ELR (cell line): ENCODE measurements at regions not wholly inside any gene's neighbourhood (a gene's known extent, or its start where the extent isn't known, plus 50 kb on each side); places are given as distances from the start of the nearest gene placed in this dataset.
"Not testable (repeated sequence)": the region's sequence is repeated elsewhere in the genome, so short reads cannot be mapped to it uniquely, and the experiment has no call there.

ENCODE experiments used
- DNase-seq: peaks from one replicate; pipeline ENCODE4 v3.0.0-alpha.2; 2015; ENCODE audit warnings: low read depth

DNA sequence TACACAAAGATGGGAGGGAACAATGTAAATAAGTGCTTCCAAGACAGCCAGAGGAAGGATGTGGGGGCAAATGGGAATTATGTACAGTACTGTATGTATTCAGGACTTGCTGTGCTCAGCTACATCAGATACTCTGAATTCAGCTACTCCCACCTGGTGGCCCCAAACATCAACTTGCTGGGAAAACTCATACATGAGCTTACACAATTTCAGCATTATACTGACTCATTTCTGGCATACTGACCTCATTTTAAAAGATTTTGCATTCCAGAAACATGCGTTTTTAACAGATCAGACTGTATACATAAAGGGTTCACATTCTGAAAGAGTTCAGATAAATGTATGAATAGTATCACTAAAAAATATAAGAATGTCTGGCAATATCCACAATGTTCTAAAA, 59.7 kb downstream of the GPX5 start:
- DNase-seq: peak; percentile 83

DNA sequence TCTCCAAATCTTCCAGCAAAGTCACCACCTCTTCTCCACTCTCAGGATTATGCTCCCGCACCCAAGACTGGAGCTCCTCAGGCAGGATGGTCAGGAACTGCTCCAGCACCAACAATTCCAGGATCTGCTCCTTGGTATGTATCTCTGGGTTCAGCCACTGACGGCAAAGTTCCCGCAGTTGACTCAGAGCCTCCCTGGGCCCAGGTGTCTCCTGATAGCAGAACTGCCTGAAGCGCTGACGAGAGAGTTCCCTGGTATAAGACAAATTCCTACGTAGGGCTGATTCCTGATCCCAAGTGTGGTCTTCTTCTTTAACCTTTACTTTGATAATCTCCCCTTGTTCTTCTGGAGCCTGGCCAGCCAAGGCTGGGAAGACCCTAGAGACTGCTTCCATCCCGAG, 60.6 kb downstream of the GPX5 start:
- DNase-seq: no peak

DNA sequence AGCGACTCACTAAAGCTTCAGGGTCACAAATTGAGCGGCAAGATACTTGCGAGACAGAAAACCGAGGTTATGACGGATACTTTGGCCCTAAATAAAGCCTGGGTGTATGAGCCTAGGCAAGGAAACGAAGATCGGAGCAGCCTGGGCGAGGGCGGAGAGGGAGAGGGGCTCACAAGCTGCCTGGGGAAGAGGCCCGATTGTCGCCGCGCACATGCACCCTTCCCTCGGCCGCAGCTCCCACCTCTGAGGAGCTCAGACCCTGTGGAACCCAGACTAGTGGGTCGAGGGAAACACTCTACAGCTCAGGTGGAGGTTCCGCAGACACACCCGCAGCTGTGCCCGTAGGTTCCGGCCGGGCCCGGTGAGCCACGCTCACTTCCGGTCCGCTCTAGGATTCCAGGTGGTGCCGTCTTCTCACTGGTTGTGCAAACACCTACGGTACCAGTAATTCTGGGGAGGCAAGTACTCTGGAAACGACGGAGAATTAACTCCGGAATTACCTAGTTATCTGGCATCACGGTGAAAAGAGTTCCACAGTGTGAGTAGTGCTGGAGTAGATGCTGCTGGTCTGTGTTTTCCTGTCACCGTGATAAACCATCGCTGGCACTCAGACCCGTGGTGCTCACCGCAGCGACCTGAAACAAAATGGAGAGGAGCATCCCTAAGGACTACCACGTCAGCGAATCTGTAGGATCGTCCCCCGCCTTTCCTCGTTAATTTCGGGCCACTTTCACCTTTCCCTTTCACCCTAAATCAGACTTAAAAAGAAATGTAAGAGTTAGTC, 61.5 kb downstream of the GPX5 start:
- DNase-seq: peak; percentile 59

DNA sequence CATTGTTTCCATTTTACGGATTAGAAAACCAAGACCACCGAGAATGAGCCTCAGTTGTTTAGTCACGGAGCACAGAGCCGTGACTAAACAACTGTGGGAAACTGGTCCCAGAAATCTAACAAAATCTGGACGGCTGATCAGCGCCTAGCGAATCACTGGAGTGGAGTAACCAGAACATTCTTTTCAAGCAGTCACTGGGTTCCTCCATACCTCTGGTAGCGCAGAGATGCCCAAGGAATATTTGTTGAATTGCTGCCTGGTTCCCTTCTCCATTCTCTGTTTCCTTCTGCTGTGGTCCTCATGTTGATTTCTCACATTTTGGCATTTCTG, 62.0 kb downstream of the GPX5 start:
- DNase-seq: peak; percentile 48

DNA sequence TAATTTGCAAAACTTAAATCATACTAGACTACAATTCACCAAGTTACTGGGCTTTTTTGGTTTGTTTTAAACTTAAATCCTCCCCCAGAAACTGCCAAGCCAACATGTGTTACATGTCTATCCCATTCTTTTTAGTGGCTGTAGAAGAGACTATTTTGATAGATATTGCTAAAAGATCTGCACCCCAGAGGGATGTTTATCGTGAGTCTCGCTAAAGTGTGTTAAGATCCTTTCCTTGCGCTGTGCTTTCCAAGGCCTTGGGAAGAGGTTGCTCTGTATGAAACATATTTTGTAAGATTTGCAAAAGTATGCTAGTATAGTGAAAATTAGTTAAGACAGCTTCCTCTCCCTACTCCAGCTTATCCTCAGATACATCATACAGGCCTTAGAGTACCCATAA, 63.0 kb downstream of the GPX5 start:
- DNase-seq: no peak

DNA sequence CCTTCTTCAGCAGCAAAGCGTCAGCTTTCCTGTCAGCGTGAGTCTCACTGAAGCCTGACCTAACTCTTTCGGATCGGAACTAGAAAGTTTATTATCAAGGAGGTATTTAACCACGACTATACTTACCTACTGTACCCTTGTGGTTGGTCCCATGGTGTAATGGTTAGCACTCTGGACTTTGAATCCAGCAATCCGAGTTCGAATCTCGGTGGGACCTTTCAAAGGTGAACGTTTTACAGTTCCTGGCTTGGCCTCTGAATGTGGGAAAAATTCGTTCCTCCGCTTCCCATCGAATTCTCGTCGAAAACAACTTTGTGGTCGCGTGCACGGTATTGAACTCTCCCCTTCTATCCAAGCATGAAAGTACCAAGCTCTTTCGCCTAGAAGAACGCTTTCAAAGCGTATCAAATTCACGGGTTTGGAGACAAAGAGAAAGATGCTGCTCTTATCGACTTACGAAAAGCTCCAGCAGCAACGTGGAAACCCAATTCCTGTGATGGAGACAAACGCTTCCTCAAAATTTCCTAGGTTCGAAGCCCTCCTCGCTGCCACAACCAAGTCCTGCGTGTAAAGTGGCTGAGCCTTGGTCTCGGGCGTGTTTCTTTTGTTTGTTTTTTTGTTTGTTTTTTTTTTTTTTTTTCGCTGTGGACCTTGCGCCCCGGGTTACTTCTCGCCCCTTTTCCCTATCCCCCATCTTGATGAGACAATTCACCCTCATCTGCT, 63.7 kb downstream of the GPX5 start:
- DNase-seq: peak; percentile 97

DNA sequence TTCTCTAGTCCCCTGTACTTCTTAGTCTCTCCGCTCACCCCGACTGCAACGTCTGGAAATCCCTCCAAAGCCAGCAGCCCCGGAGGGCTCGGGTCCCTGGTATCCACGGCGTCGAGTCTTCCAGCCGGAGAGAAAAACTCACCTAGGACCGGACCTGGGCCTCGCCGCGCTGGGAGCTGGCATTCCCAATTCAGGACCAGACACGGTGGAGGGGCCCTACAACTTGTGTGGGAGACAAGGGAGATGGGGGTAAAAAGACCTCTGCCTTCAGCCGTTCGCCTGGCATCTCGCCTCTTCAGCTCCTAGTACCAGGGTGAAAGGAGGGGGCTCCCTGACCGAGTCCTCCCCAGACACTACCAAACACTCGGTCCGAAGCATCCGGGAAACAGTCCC, 64.3 kb downstream of the GPX5 start:
- DNase-seq: no peak

DNA sequence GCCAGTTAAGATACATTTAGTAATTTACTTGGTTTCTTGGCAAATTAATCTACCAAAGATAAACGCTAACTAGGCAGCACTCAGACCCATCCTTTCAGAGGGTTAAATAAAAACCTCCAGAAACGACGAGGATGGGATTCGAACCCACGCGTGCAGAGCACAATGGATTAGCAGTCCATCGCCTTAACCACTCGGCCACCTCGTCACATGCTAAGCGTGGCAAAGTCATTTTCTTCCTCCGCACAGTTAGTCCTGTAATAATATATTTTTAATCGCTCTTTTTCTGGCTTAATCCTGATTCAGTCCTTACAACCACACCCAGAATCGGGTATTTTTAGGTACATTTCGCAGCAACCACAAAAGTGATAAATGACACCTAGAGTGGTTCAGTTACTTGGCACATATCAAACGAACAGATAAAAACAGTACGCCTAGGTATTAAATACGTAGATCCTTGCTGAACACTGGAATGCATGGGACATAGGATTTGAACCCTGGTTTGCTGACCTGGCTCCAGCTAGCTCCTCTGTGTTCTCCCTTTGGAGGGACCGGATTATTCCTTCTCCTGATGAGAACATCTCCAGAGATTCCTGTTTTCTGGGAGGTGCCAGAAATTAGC, 71.6 kb downstream of the GPX5 start:
- DNase-seq: peak; percentile 78

DNA sequence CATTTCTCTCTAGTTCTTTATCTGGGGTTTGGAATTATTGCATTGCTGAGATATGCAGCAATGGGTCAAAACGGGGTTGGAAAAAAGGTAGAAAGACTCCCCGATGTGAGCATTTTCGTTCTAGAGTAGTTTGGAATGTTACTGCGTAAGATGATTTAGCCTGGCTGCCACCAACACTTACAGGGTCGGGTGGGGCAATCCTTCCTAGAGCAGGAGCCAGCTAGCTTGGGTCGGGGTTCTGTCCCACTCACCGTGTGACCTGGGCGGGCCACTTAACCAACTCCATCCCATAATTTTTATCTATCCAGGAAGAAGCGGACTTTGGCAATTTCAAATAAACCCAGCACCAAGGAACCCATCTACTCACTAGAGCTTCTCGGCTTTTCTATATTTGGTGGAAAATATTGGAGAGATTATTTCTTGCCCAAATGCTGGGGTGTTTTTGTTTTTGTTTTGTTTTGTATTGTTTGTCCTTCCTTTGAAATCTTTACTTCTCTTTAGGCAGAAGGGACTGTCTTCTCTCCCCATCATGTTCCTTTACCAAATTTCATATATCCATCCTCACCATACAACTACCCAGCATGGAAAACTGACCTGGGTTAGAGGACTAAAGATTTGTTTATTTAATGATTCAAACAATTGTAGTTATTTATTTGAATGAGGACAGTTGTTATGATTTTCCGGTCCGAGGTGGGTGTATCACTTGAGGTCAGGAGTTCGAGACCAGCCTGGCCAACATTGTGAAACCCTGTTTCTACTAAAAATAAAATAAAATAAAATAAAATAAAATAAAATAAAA, 72.4 kb downstream of the GPX5 start:
- DNase-seq: peak; percentile 37

DNA sequence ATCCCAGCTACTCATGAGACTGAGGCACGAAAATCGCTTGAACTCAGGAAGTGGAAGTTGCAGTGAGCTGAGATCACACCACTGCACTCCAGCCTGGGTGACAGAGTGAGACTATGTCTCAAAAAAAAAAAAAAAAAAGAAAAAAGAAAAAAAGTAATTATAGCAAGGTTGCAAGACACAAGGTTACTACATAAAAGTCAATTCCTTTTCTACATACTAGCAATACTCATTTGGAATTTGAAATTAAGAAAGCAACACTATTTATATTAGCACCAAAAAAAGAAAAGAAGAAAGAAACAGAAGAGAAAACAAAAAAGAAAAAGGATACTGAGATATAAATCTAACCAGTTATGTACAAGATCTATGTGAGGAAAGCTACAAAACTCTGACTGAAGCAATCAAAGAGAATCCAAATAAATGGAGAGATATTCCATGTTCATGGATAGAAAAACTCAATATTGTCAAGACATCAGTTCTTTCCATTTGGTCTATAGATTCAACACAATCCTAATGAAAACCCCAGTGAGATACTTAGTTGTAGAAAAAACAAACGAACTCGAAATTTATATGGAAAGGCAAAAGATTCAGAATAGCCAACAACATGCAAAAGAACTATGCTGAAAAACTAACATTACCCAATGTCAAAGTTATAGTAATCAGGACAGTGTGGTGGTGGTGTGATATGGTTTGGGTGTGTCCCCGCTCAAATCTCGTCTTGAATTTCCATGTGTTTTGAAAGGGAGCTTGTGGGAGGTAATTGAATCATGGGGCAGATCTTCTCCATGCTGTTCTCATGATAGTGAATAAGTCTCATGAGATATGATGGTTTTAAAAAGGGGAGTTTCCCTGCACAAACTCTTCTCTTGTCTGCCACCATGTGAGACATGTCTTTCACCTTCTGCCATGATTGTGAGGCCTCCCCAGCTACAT, 73.3 kb downstream of the GPX5 start:
- no peak for DNase-seq

DNA sequence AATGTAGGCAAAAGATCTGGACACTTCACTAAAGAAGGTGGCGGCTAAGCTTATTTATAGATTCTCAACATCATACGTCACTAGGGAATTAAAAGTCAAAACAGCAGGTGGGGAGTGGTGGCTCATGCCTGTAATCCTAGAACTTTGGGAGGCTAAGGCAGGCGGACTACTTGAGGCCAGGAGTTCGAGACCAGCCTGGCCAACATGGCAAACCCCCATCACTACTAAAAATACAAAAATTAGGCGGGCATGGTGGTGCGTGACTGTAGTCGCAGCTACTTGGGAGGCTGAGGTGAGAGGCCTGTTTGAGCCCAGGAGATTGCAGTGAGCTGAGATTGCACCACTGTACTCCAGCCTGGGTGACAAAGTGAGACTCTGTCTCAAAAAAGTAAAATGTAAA, 74.6 kb downstream of the GPX5 start:
- peak; percentile 9 for DNase-seq

DNA sequence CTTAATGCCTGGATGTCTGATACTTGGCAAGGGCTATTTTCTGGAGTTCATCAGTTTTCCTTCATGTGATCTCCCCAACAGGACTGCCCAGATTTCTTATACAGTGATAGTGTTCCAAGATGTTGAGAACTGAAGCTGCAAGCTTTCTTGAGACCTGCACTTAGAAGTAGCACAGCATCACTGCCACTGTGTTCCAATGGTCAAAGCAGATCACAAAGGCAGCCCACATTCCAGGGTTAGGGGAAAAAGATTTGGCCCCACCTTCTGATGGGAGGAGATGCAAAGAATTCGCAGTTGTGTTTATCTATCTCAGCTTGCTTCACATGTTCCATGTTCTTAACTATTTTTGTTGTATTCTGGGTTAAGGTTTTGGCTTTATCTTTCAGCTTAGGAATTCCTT, 78.2 kb downstream of the GPX5 start:
- no peak for DNase-seq

DNA sequence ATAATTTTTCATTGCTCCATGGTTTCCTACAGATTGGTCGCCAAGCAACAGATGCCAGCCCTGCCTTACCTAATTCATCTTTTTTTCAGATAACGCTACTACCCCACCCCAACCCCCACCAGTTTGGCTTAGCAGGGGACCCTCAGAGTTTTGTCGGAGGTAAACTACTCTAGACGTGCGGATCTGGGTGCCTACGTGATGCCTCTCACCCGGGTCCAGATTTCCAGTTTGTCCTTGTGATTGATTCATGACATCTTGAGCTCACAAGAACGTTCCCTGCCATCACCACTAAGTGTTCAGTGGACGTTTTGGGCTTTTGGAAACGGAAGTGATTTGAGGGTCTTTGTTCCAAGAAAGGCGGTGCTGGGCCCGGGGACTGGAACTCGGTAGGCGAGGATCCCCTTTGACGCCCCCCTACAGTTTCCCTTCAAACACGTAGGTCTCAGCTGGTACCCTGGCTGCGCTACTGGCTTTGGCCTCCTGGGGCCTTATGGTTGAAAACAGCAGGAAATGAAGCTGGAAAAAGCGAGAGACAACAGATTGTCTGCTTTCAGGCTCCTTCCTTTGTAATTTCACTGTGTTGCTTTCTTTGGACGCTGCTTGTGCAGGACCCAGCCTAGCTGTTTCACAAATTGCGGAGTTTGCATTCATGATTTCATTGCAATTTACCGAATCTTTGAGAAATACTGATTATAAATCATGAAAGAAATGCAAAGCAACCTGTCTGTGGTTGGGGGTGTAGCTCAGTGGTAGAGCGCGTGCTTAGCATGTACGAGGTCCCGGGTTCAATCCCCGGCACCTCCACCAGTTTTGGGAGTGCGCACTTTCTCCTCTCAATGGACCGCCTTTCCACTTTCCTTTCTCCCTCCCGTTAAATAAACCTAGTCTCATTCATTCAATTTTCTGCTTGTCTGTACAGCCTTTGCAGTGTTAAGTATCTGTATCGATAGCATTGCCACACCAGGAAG, 81.0 kb downstream of the GPX5 start:
- DNase-seq: peak; percentile 89

DNA sequence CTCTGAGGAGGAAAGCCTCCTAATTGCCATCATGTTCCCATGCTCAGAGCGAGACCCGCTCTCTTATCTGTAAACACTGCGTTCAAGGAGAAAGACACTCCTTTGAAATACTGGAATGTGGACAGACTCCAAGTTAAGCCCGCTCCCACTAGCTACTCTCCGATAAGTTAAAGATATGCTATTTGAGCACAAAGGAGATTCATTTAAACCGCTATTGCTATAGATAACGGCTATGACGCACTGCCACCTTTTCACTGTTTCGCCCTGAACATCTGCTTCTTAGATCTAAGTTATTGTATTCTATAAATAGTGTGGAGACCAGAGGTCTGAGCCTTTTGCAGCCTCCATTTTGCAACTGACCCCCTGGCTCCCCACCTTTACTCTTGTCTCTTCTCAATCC, 82.3 kb downstream of the GPX5 start:
- DNase-seq: no peak

DNA sequence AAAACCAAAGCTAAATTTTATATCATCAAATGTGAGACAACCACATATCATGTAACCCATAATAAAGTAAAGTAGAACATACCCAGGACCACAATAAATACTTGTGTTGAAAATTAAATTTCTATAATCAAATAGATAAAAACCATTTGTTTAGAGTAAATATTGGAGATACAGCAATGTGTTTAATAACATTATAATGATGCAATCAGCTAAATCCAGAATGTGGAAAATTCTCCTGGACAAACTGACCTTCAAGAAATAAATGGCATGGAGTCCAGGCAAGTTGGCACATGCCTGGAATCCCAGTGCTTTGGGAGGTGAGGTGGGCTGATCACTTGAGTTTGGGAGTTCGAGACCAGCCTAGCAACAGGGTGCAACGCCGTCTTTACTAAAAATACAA, 84.0 kb downstream of the GPX5 start:
- DNase-seq: no peak

DNA sequence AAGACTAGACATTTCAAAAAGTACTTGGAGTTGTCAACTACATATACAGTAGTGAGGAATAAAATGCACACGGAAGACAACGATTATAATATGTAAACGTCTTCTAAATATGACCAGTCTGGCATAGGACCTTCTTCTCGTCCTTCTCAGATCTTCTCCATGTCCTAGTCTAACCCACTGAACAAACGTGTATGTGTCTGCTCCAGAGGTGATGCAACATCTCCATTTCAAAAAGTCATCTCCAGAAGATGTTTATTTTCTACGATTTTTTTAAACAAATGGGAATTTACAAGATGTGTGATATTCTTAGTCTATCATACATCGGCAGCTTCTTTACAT, 89.9 kb downstream of the GPX5 start:
- no peak for DNase-seq

DNA sequence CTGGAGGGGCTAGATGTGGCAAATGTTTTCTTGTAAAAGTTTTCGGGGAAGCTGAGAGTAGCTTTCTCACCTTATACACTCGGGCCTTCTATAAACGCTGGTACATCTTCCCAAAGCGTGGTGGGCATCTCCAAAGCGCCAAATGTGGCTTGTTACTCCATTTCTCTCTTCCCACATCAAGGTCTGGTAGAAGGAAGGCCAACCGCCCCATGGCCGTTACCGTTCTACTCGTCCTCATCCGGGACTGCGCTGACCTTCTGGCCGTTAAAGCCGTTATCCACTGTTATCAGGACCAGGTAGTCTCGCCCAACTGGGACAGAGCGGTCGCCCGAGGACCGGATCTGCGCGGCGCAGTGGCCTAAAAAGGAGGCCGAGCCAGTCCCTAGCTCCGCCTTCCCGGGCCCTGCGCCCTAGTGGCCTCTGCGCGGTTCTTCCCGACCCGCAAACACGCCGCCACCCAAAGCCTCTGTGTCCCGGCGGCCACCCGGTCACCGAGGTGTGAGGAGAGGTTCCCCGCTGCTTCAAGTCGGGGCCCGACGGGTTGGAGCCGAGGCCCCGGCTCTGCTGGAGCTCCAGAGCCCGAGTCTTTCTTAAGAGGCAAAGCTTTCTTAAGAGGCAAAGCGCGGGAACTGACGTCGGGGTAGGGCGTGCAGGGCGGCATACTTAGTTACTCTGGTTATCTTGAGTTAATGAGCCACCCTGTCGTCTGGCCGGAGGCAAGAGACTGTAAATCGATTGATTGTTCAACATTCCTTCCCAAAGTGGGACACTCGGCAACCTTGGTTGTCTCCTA, 90.5 kb downstream of the GPX5 start:
- DNase-seq: no peak

DNA sequence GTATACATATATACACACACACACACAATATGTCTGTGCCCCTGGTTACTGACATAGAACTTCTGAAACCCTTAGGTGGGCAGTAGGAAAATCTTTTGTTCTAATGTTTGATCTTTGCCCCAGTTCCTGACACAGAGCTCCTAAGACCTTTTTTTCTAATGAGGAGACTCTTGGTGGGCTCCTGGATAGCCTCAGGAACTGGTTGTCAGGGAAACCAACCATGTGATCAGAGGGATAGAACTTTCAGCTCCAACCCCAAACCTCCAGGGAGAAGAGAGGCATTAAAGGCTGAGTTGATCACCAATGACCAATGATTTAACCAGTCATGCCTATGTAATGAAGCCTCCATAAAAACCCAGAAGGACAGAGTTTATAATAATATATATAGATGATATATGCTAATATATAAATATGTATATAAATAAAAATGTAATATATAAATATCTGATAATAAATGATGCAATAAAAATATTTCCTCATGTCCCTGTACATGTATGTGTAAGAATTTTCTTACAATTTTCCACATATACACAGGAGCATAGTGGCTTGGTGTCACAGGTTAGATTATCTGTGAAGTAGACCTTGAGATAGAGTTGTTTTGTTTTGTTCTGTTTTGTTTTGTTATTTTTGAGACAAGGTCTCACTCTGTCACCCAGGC, 93.3 kb downstream of the GPX5 start:
- no peak for DNase-seq

DNA sequence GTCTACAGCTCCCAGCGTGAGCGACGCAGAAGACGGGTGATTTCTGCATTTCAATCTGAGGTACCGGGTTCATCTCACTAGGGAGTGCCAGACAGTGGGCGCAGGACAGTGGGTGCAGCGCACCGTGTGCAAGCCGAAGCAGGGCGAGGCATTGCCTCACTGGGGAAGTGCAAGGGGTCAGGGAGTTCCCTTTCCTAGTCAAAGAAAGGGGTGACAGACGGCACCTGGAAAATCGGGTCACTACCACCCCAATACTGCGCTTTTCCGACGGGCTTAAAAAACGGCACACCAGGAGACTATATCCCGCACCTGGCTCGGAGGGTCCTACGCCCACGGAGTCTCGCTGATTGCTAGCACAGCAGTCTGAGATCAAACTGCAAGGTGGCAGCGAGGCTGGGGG, 95.6 kb downstream of the GPX5 start:
- not testable (repeated sequence) for DNase-seq
